T-helper 22 cell (primary cell): ENCODE measurements at regions not wholly inside any gene's neighbourhood (a gene's known extent, or its start where the extent isn't known, plus 50 kb on each side); places are given as distances from the start of the nearest gene placed in this dataset.

Experiments used
- DNase-seq: peaks from one replicate; pipeline ENCODE4 v3.0.0-alpha.2; 2020; ENCODE audit warnings: low read depth

DNA sequence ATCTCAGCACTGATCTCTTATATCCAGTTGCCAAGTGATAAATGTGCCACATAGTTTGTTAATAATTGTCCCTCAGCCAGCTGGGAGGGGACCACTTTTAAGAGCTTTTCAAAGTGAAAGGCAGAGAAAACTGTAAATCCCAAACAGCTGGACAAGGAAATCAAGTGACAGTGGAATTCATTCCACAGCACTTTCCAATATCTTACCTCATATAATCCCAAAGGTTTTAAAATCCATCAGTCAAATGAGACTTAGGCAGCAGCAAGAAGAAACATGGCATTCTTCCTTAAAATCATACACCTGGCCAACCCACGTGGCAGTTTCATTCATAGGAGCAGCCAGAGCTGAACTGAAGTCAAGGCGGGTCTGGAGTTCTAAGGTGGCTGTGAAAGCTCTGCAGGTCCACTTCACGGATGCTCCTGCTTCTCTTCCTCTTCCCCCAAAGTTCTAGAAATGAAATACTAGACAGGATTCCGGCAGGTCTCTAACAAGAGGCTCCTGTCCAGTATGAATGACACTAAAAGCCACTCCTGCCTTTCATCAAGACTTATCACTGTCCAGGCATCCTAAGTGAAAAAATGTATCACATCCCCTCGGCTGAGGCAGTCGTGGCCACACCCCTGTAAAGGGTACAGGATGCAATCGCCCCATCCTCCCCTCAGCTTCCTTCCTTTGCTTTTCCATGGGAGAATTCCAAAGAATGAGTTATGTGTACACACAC lies 190.4 kb upstream of the STK17B start:
- DNase-seq = no peak

DNA sequence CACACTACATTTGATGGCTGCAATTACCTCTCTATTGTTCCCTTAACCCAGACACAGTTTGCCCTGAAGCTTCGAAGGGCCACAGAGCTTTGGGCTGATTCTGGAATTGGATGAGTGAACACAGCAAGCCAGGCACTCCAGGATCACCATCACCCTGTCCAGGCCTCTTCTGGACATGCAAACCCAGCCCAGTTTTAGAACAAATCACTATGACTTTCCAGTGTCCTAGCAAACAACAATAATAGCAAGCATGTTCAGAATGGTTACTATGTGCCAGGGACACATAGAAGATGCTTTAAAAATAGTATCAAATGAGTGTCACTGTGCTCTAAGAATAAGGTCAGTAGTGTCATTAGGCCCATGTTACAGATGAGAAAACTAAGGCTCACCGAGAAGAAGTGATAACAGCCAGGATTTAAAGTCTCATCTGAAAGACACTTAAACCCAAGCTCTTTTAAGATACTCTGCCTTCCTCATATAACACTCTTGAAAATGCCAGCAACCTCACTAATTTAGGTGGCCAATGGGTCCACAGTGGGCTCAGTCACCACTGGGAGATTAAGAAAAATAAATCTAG lies 191.7 kb upstream of the STK17B start:
- no peak for DNase-seq

DNA sequence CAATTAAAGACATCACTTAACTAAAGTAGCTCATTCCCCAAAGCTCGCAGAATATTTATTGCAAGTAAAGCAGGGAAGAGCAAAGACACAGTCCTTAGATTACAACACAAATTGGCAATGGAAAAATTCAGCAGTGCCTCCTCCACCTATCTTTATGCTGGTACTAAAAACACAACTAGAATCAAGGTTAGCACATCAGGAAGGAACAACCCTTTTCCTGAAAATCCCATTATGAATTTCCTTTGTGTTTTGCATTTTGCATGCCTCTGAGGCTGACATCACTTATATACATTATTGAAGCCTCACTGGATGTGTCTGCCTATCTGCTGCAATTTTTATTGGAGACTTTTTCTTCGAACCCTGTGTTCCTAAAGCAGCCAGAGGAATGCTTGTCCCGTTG lies 193.8 kb upstream of the STK17B start:
- no peak for DNase-seq

DNA sequence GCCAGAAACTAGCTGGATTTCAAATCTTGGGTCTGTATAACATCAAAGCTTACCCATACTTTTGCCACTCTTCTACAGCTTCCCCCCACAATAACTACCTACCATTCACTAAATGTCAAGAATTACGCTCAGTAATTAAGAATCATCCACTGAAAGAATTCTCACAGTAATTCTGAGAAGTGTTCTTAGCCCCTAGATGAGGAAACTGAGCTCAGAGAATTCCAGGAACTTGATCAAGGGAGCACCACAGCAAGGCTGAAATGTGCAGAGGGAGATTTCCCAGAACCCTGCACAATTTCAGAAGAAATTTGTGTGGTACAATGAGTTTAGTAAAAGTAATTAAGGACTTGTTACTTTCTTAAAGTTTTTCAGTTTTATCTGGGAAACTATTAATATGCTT lies 194.5 kb upstream of the STK17B start:
- no peak for DNase-seq

DNA sequence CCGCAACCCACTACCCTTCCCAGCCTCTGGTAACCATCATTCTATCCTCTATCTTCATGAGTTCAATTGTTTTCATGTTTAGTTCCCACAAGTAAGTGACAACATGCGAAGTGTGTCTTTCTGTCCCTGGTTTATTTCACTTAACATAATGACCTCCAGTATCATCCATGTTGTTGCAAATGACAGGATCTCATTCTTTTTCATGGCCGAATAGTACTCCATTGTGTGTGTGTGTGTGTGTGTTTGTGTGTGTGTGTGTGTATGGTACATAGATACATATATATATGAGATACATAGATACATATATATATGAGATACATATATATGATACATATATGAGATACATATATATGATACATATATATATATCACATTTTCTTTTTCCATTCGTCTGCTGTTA lies 196.3 kb upstream of the STK17B start:
- DNase-seq = no peak

DNA sequence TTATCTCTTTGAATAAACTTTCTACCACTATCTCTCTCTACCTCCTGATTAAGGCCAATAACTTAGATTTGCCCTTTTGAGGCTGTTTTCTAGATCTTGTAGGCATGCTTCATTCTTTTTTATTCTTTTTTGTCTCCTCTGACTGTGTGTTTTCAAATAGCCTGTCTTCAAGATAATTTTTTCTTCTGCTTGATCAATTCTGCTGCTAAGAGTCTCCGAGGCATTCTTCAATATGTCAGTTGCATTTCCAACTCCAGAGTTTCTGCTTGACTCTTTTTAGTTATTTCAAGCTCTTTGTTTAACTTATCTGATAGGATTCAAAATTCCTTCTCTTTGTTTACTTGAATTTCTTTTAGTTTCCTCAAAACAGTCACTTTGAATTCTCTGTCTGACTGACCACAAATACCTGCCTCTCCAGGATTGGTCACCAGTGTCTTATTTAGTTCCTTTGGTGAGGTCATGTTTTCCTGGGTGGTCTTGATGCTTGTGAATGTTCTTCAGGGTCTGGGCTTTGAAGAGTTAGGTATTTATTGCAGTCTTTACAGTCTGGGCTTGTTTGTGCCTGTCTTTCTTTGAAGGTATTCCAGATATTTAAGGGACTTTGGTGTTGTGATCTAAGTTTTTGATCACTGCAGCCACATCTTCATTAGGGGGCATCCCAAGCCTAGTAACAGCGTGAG lies 197.3 kb upstream of the STK17B start:
- DNase-seq = no peak

GRCh38 chr2:196369967-196370366 lies 198.6 kb upstream of the STK17B start:
- DNase-seq = no peak

GRCh38 chr2:196370381-196370780 lies 199.0 kb upstream of the STK17B start:
- no peak for DNase-seq

DNA sequence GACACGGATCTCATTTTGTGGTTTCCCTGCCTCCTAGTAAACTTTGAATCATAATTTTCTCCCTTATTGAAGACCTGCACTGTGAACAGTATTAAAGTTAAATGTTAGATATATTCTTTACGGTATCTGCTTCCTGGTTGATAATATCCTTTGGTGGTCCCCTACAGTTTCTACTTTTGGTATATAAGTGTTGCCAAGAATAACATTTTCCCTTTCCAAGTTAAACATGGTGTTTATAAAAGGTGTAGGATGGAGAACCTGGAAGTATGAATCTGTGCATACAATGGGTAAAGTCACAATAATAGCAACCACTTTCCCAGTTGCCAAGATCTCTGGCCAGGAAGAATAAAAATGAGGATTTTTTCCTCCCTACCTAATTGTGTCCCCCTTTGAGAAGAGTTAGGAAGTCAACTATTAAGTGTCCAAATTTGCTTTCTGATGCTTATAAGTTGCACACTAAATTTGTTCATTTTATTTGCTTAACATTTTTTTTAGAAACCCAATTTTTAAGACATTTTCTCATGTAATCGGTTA lies 201.0 kb upstream of the STK17B start:
- no peak for DNase-seq

DNA sequence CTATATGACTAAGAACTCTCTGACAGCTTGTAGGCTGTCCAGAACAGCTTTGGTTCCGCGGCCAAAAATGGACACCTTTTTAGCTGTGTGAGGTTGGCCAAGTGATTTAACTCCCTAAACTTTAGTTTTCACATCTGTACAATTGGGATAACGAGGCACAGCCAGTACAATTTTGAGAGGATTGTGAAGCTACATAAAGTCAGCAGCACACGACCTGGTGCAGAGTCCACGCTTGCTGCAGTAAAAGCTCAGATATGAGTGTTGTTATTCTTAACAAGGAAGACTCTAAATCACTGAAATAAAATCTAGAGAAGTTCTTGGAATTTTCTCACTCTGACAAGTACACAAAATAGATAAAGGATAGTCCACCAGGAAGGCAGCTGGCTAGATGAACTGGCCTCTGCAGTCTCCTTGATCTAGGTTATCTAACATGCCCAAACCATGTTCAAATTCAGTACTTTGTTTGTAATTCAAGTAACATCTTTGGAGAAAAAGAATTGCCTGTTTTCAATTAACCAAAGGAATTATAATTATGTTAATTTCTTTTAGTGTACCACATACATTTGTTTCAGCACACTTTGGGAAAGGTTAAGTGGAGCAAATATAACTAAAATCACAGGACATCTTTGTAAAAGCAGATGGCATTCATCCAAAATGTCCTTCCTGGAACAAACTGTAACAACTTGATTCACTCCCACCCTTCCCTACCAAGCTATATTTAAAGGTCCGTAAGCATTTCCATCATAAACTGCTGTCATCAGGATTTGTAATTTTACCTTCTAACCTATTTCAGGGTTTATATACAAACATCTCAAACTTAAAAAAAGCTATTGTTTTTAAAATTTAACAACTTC lies 201.7 kb upstream of the STK17B start:
- no peak for DNase-seq

DNA sequence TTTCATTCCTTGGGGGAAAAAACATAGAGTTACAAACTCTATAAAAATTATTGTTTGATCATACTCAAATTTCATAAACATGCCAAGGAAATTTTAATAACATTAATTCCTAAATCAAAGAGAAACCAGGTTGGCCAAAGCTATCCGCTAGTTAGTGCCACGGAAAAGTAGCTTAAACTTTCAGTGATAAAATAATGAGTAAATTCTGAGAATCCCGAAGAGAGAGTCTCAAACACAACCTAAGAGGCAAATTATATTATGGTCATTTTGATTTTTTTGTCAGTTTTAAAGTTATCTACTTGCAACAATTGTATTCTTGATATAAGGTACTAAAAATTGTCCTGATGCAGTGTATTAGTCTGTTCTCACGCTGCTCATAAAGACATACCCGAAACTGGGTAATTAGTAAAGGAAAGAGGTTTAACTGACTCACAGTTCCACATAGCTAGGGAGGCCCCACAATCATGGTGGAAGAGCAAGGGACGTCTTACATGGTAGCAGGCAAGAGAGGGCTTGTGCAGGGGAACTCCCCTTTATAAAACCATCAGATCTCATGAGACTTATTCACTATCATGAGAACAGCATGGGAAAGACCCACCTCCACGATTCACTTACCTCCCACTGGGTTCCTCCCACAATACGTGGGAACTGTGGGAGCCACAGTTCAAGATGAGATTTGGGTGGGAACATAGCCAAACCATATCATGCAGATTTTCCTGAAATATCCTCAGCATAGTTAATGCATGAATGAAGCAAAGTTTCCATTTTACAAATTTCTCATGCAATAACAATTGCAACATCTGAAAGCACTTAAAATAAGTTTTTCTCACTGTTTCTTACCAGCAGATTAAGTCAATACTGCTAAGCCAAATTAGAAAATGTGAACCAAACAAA lies 205.9 kb upstream of the STK17B start:
- DNase-seq = no peak

GRCh38 chr2:196379600-196379999 lies 208.2 kb upstream of the STK17B start:
- DNase-seq = no peak

- no peak for DNase-seq
Observed at GRCh38 chr2:196380098-196380497, 208.7 kb upstream of the STK17B start.

DNA sequence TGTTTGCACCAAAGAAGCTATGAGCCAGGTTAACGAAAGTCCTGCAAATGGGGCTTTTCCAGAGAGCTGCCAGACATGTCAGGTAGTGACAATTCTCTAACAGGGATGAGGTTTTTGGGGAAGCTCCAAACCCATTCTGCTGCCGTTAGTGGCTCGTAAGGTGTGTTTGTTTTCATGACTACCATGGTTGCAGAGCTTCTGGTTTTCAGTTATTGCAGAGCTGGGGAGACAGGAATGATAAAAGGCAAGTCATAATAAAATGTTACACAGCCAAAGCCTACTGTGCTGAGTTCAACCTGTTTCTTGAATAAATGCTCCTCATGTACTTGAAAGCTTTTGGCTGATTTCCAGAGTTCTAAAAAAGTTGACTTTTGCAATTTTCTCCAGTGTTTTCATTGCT lies 209.2 kb upstream of the STK17B start:
- no peak for DNase-seq

- no peak for DNase-seq
Observed at GRCh38 chr2:196381464-196381863, 210.1 kb upstream of the STK17B start.

DNA sequence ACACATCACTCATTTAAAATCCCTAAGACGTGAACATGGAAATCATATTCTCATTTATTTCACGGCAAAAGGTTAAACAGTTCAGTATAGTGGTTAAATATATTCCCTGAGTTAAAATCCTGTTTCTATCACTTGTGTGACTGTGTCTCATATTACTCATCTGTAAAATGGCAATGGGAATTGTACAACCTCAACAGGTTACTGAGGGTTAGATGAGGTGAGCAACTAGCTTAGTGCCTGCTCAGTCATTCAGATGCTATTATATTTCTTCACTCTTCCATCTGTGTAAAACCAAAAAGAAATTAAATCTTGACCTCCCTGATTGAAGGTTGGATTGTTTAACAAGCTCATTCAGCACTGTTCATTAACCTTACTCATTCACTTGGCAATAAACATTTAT lies 212.4 kb upstream of the STK17B start:
- DNase-seq = no peak

DNA sequence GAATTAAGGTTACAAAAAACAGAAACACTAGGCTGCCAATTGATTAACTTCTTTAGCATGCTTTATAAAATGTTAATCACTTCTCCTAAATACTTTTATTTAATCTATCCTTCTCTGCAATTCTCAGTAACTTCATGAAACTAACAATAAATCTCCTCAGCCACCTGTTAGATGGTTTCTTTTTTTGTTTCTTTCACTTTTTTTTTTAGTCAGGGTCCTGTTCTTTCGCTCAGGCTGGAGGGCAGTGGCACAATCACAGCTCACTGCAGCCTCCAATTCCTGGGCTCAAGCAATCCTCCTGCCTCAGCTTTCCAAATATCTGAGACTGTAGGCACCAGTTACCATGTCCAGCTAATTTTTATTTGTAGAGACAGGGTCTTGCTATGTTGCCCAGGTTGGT lies 213.4 kb upstream of the STK17B start:
- no peak for DNase-seq

DNA sequence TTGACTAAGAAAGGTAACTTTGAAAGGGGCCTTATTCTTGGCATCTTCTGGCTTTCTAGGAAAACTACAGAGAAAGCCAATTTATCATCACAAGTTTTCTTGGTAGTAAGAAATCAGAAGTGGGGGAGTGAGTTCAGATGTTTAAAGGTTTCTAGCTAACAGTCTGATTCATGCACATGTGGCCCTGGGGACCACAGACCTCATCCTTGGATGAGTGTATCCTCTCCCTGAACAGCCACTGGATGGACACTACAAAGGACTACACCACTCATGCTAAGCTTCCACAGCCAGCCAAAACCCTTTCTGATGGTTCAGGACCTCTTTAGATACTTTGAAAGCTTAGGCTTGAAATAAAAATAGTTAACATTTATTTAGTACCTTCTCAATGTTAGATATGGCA lies 218.3 kb upstream of the STK17B start:
- DNase-seq = no peak

GRCh38 chr2:196390243-196391148 lies 219.1 kb upstream of the STK17B start:
- no peak for DNase-seq

DNA sequence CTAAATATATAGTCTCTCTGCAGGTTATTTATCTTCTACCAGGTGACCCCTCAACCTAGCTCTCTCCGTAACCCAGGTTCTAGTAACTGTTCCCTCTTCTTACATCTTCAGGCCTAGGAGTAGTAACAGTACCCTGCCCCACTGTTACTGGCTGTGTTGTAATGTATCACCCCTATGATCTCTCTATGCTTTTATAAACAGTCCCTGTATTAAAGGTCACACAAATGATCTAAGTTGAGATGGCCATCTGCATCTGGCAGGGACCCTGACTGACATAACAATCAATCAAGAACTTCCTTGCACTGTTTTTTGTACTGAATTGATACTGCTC lies 219.7 kb upstream of the STK17B start:
- no peak for DNase-seq
